H1 (cell line): ENCODE measurements at regions not wholly inside any gene's neighbourhood (a gene's known extent, or its start where the extent isn't known, plus 50 kb on each side); places are given as distances from the start of the nearest gene placed in this dataset.

Experiments
- CTCF ChIA-PET: fragments of 300-600 bp; sonication (Branson Sonifier 250); formaldehyde crosslinking; loops from one replicate; lab custom pipeline; 2021; ENCODE audit not compliant: partially characterized antibody; lab: Charles Lee
- POLR2A ChIA-PET: fragments of 300-600 bp; sonication (Branson Sonifier 250); formaldehyde crosslinking; loops from one replicate; lab custom pipeline; 2021; ENCODE audit warnings: inconsistent platforms; ENCODE audit not compliant: partially characterized antibody; lab: Charles Lee
- DNase-seq, 2 experiments: peaks; one replicate each; pipeline versions ENCODE4 v3.0.0 to v3.0.0-alpha.2; 2010 to 2022; ENCODE audit warnings: low spot score in 2 of 2, low read depth in 1 of 2, mixed read lengths in 1 of 2
- FAIRE-seq: peaks from 2 replicates; lab custom pipeline; 2011; peaks lifted over from hg19 to GRCh38; lab: Jason Lieb, UNC
- H2AFZ ChIP-seq: 2 replicates; pipeline ENCODE4 v1.8.1; 2012; ENCODE audit warnings: low read length, inconsistent platforms
- H2AK5ac ChIP-seq: 2 replicates; pipeline ENCODE4 v1.6.1; 2013; ENCODE audit warnings: low read depth, low read length
- H2BK120ac ChIP-seq: replicated peaks from 2 replicates; pipeline ENCODE3; 2013; ENCODE audit warnings: low read depth, low read length, inconsistent platforms
- H2BK12ac ChIP-seq: 2 replicates; pipeline ENCODE4 v1.6.1; 2013; ENCODE audit warnings: low read depth, low read length
- H2BK15ac ChIP-seq: 2 replicates; pipeline ENCODE4 v1.6.1; 2013; ENCODE audit warnings: low read length
- H2BK20ac ChIP-seq: 2 replicates; pipeline ENCODE4 v1.6.1; 2013; ENCODE audit warnings: low read length
- H2BK5ac ChIP-seq: 2 replicates; pipeline ENCODE4 v1.6.1; 2013; ENCODE audit warnings: low read depth, low read length
- H3K14ac ChIP-seq: 2 replicates; pipeline ENCODE4 v1.6.1; 2013; ENCODE audit warnings: inconsistent platforms; ENCODE audit not compliant: insufficient read length
- H3K18ac ChIP-seq: 2 replicates; pipeline ENCODE4 v1.6.1; 2013; ENCODE audit warnings: low read length; ENCODE audit errors: extremely low read depth
- H3K23ac ChIP-seq: 2 replicates; pipeline ENCODE4 v1.6.1; 2013; ENCODE audit warnings: inconsistent platforms; ENCODE audit not compliant: insufficient read length
- H3K23me2 ChIP-seq: 2 replicates; pipeline ENCODE4 v1.6.1; 2013; ENCODE audit warnings: low read depth, low read length
- H3K27ac ChIP-seq: 2 replicates; pipeline ENCODE4 v1.6.1; 2011; ENCODE audit warnings: low read depth, low read length, inconsistent platforms
- H3K27me3 ChIP-seq, 4 experiments: replicated peaks in 1 of 4; 1 replicate in 1 of 4; 2 replicates in 3 of 4; pipeline versions ENCODE4 v1.6.1 to v1.8.1; 2011 to 2013; ENCODE audit warnings: low read length in 3 of 4, mild to moderate bottlenecking in 3 of 4, inconsistent platforms in 2 of 4, mixed read lengths in 2 of 4, moderate library complexity in 1 of 4; ENCODE audit not compliant: control insufficient read depth in 3 of 4, insufficient read depth in 3 of 4; ENCODE audit errors: extremely low read depth in 1 of 4
- H3K36me3 ChIP-seq, 4 experiments: 2 replicates each; pipeline versions ENCODE4 v1.6.1 to v1.8.1; 2011 to 2013; ENCODE audit warnings: mild to moderate bottlenecking in 4 of 4, low read length in 3 of 4, moderate library complexity in 2 of 4, control low read depth in 1 of 4, inconsistent platforms in 1 of 4; ENCODE audit not compliant: insufficient read depth in 4 of 4, control insufficient read depth in 2 of 4
- H3K4ac ChIP-seq: replicated peaks from 2 replicates; pipeline ENCODE3; 2013; ENCODE audit warnings: low read length, low read depth, mixed read lengths, inconsistent platforms; ENCODE audit not compliant: insufficient read length
- H3K4me1 ChIP-seq, 4 experiments: replicated peaks in 1 of 4; 1 replicate in 1 of 4; 2 replicates in 3 of 4; pipeline versions ENCODE4 v1.6.1 to v1.8.1; 2011 to 2013; ENCODE audit warnings: low read length in 3 of 4, inconsistent platforms in 2 of 4, mixed read lengths in 1 of 4; ENCODE audit not compliant: insufficient read depth in 4 of 4, control insufficient read depth in 3 of 4
- H3K4me2 ChIP-seq, 2 experiments: 2 replicates each; pipeline versions ENCODE4 v1.6.1 to v1.8.1; 2011 to 2013; ENCODE audit warnings: low read depth in 2 of 2, low read length in 2 of 2, control low read depth in 1 of 2, inconsistent platforms in 1 of 2, mild to moderate bottlenecking in 1 of 2; ENCODE audit not compliant: insufficient read depth in 1 of 2
- H3K4me3 ChIP-seq, 4 experiments: fragments of 200-600, 300-600 bp in 1 of 4; sonication (generic), shearing (Covaris generic), sonication (Bioruptor Twin) in 1 of 4; 2 replicates each; pipeline versions ENCODE4 v1.5.1 to v1.8.1; 2011 to 2016; ENCODE audit warnings: low read length in 4 of 4, low read depth in 3 of 4, control low read depth in 2 of 4, inconsistent platforms in 2 of 4, mild to moderate bottlenecking in 2 of 4, mixed read lengths in 1 of 4, moderate library complexity in 1 of 4; ENCODE audit not compliant: insufficient read depth in 2 of 4; ENCODE audit errors: extremely low read depth in 1 of 4
- H3K56ac ChIP-seq: replicated peaks from 2 replicates; pipeline ENCODE3; 2013; ENCODE audit warnings: low read depth, mild to moderate bottlenecking, mixed read lengths, low read length, inconsistent platforms; ENCODE audit not compliant: insufficient read length
- H3K79me1 ChIP-seq: 2 replicates; pipeline ENCODE4 v1.6.1; 2013; ENCODE audit warnings: low read depth, low read length, control low read depth
- H3K79me2 ChIP-seq, 2 experiments: 2 replicates each; pipeline versions ENCODE4 v1.6.1 to v1.8.1; 2012 to 2013; ENCODE audit warnings: low read length in 2 of 2, mild to moderate bottlenecking in 2 of 2, inconsistent platforms in 1 of 2; ENCODE audit not compliant: insufficient read depth in 2 of 2, control insufficient read depth in 1 of 2
- H3K9ac ChIP-seq, 4 experiments: replicated peaks in 1 of 4; 1 replicate in 1 of 4; 2 replicates in 3 of 4; pipeline versions ENCODE4 v1.6.1 to v1.8.1; 2011 to 2013; ENCODE audit warnings: low read depth in 3 of 4, low read length in 3 of 4, control low read depth in 2 of 4, mild to moderate bottlenecking in 2 of 4, moderate library complexity in 2 of 4, inconsistent platforms in 1 of 4; ENCODE audit errors: extremely low read depth in 1 of 4
- H3K9me3 ChIP-seq, 2 experiments: 2 replicates each; pipeline versions ENCODE4 v1.6.1 to v1.8.1; 2012 to 2013; ENCODE audit warnings: mild to moderate bottlenecking in 2 of 2, moderate library complexity in 2 of 2, control low read depth in 1 of 2, inconsistent platforms in 1 of 2, low read depth in 1 of 2, low read length in 1 of 2, mixed read lengths in 1 of 2; ENCODE audit not compliant: insufficient read depth in 2 of 2
- H4K20me1 ChIP-seq, 2 experiments: replicated peaks in 1 of 2; 2 replicates each; pipeline versions ENCODE3 to v1.8.1; 2011 to 2013; ENCODE audit warnings: inconsistent platforms in 2 of 2, low read length in 2 of 2, mild to moderate bottlenecking in 1 of 2; ENCODE audit not compliant: insufficient read depth in 2 of 2, control insufficient read depth in 1 of 2
- H4K5ac ChIP-seq: 2 replicates; pipeline ENCODE4 v1.6.1; 2013; ENCODE audit warnings: low read length, low read depth, mixed read lengths, inconsistent platforms; ENCODE audit not compliant: insufficient read length
- H4K8ac ChIP-seq: 2 replicates; pipeline ENCODE4 v1.8.0; 2013; ENCODE audit warnings: mild to moderate bottlenecking, moderate library complexity, low read length, inconsistent platforms; ENCODE audit not compliant: insufficient read depth; ENCODE audit errors: extremely low read depth
- H4K91ac ChIP-seq: replicated peaks from 2 replicates; pipeline ENCODE3; 2013; ENCODE audit warnings: low read length, mixed read lengths, inconsistent platforms; ENCODE audit not compliant: insufficient read length
- ASH2L ChIP-seq: fragments of 200-600, 300-600 bp; sonication (generic); IDR thresholded peaks from one replicate; pipeline ENCODE4 v1.7.1; 2017; ENCODE audit warnings: low read length
- ATF2 ChIP-seq: IDR thresholded peaks from 2 replicates; pipeline ENCODE4 v1.6.1; 2012; ENCODE audit warnings: low read length, inconsistent platforms
- HDAC2 ChIP-seq, 2 experiments: fragments of 300-600 bp in 1 of 2; sonication (generic) in 1 of 2; IDR thresholded peaks; 2 replicates each; pipeline ENCODE4 v1.6.1; 2011 to 2012; ENCODE audit warnings: low read depth in 2 of 2, low read length in 2 of 2, mild to moderate bottlenecking in 2 of 2, moderate library complexity in 2 of 2, borderline replicate concordance in 1 of 2, inconsistent platforms in 1 of 2
- RNF2 ChIP-seq: fragments of 200-900, 300-1000 bp; sonication (generic); IDR thresholded peaks from 2 replicates; pipeline ENCODE4 v1.7.1; 2016; ENCODE audit warnings: borderline replicate concordance, low read depth, mild to moderate bottlenecking, antibody characterized with exemption, low read length; ENCODE audit not compliant: poor library complexity, severe bottlenecking; ENCODE audit errors: missing control alignments
- RXRA ChIP-seq: IDR thresholded peaks from 2 replicates; pipeline ENCODE4 v1.6.1; 2011; ENCODE audit warnings: low read depth, mild to moderate bottlenecking, low read length, moderate library complexity; ENCODE audit not compliant: insufficient read depth
- WGBS, 2 experiments: shearing (Covaris generic) in 1 of 2; methylation state at CpG; one replicate each; pipeline versions ENCODE4 v1.1.6 to v1.1.7; 2013 to 2015; ENCODE audit warnings: low lambda C conversion rate in 2 of 2, mixed read lengths in 2 of 2, inconsistent platforms in 1 of 2, low coverage in 1 of 2, missing lambda C conversion rate in 1 of 2; ENCODE audit not compliant: insufficient replicate concordance in 2 of 2, insufficient coverage in 1 of 2, insufficient read length in 1 of 2; ENCODE audit errors: extremely low coverage in 1 of 2, missing lambda C conversion rate in 1 of 2; 5-methylcytosine and 5-hydroxymethylcytosine counted together

DNA sequence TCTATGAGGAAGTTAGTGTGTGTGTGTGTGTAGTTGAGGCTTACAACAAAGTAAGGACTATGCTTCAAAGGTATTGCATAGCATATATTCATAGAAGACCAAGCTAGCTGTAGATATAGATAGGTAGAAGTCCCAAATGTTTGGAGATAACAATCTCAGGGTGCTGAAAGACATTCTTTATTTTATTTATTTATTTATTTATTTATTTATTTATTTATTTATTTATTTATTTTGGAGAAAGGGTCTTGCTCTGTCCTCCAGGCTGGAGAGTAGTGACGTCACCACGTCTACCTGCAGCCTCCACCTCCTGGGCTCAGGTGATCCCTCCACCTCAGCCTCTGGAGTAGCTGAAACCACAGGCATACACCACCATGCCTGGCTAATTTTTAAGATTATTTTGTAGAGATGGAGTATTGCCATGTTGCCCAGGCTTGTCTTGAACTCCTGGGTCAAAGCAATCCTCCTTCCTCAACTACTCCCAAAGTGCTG lies 284.6 kb upstream of the KIF2B start:
- Histone ChIP-seq H3K23me2 (no peaks in the 10 kb centered on the region), H3K4me3 (no peak overlapping the region), H3K4me1 (no peaks in the 10 kb centered on the region), H2AFZ (no peak overlapping the region), H3K36me3 (no peaks in the 10 kb centered on the region), H4K5ac (no peak overlapping the region), H3K18ac (no peak overlapping the region), H3K4me2 (no peak overlapping the region), H3K14ac (no peak overlapping the region), H3K9ac (no peak overlapping the region), H3K79me2 (no peaks in the 10 kb centered on the region), H3K27ac (no peak overlapping the region), H2BK15ac (no peak overlapping the region), H4K8ac (no peak overlapping the region), H4K20me1 (no peaks in the 10 kb centered on the region), H3K56ac (no peak overlapping the region), H4K91ac (no peak overlapping the region), H2BK5ac (no peak overlapping the region)
- DNase-seq (no peak), FAIRE-seq (no peak)
- ChIA-PET POLR2A (no interaction called here), CTCF (interaction anchor here (0.6 kb wide), 1 partner anchor 44 kb away, joined by 3 read pairs; no protein-coding TSS in a partner anchor)
- WGBS, 2 experiments = 100% methylated on average over 2 of the region's 2 CpGs; no CpG with 5 or more reads in 1 of the 2 experiments
- TF ChIP-seq HDAC2 (IDR thresholded peaks at IDR 0.05; ENCODE audit: borderline replicate concordance in 1 of 2, low read depth in 2 of 2, low read length in 2 of 2) (no peak), RNF2 (no peak), RXRA (no peak), ATF2 (no peak), ASH2L (no peak)
- TF ChIP-seq, all 59 proteins: peak for 0
- Histone ChIP-seq H2BK12ac (no peak overlapping the region), H2AK5ac (no peak overlapping the region), H2BK120ac (no peak overlapping the region), H3K27me3 (no peaks in the 10 kb centered on the region), H3K23ac (no peak overlapping the region), H3K9me3 (no peaks in the 10 kb centered on the region), H2BK20ac (no peak overlapping the region), H3K79me1 (no peaks in the 10 kb centered on the region), H3K4ac (no peak overlapping the region)
